Activated naive CD8-positive, alpha-beta T cell treated with anti-CD3 and anti-CD28 coated beads, Interleukin-2, amount 50 U/mL, for 24 hours (primary cell): ENCODE measurements at regions not wholly inside any gene's neighbourhood (a gene's known extent, or its start where the extent isn't known, plus 50 kb on each side); places are given as distances from the start of the nearest gene placed in this dataset.
"Not testable (repeated sequence)": the region's sequence is repeated elsewhere in the genome, so short reads cannot be mapped to it uniquely, and the experiment has no call there.

Experiments used
- ATAC-seq: fragments of 150-1000 bp; cut with Tn5 transposase; one replicate; pipeline ENCODE4 v1.10.0; 2021
- DNase-seq: peaks from one replicate; pipeline ENCODE4 v3.0.0; 2021
- H3K27ac Mint-ChIP-seq: one replicate; pipeline ENCODE4 v1.8.0; 2021; ENCODE audit warnings: mild to moderate bottlenecking, mixed read lengths
- H3K27me3 Mint-ChIP-seq: one replicate; pipeline ENCODE4 v1.8.0; 2021; ENCODE audit warnings: mixed read lengths
- H3K36me3 Mint-ChIP-seq: one replicate; pipeline ENCODE4 v1.8.0; 2021; ENCODE audit warnings: low read depth, mixed read lengths
- H3K4me1 Mint-ChIP-seq: one replicate; pipeline ENCODE4 v1.8.0; 2021; ENCODE audit warnings: mixed read lengths
- H3K4me3 Mint-ChIP-seq: one replicate; pipeline ENCODE4 v1.8.0; 2021; ENCODE audit warnings: mild to moderate bottlenecking, moderate library complexity, mixed read lengths
- H3K9me3 Mint-ChIP-seq: one replicate; pipeline ENCODE4 v1.8.0; 2021; ENCODE audit warnings: mixed read lengths

- Mint-ChIP-seq H3K36me3 (no peaks in the 10 kb centered on the region), H3K27me3 (no peaks in the 10 kb centered on the region)
Observed at GRCh38 chr4:158036998-158037397, 135.8 kb downstream of the GASK1B start.

GRCh38 chr4:158035662-158036195 is 137.1 kb downstream of the GASK1B start:
- ATAC-seq (no peak), DNase-seq (no peak)
- H3K27me3 Mint-ChIP-seq = no peaks in the 10 kb centered on the region
- H3K36me3 Mint-ChIP-seq = no peaks in the 10 kb centered on the region
- no peak overlapping the region for H3K27ac Mint-ChIP-seq
- peaks cover 9% of the 10 kb centered on the region for H3K9me3 Mint-ChIP-seq
- no peak overlapping the region for H3K4me3 Mint-ChIP-seq
- no peaks in the 10 kb centered on the region for H3K4me1 Mint-ChIP-seq

More at GRCh38 chr4:158036998-158037397, 135.8 kb downstream of the GASK1B start:
- DNase-seq (no peak), ATAC-seq (no peak)
- Mint-ChIP-seq H3K4me1 (no peaks in the 10 kb centered on the region), H3K9me3 (peaks cover 9% of the 10 kb centered on the region), H3K27ac (no peak overlapping the region), H3K4me3 (no peak overlapping the region)

DNA sequence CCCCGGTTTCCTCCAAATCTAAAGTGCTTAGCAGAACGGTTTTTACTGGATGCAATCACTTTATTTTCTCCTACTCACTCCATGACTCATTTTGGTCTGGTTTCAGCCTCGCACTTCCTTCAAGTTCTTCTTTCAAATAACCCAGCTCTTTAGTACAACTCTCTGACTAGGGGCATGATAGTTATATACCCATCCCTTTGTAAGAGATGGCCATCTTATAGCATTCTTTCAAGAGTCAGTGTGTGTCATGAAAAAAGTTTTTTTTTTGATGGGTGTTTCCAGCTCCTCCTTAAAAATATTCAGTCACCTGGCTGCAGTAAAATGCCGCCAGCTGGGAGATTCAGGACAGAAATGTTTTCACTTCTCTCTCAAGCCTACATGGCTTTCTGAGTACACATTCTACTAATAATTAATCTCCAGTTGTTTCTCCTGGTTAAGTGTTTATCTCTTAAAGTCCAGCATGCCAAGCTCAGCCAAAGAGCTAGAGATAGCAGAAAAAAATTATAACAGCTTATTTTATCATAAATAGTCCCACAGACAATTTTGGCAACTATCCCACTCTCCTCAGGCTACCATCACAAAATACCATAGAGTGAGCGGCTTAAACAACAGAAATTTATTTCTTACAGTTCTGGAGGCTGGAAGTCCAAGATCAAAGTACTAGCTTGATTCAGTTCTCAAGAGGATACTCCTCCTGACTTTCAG is 139.3 kb downstream of the GASK1B start:
- ATAC-seq (no peak), DNase-seq (no peak)
- no peak overlapping the region for H3K27ac Mint-ChIP-seq
- no peaks in the 10 kb centered on the region for H3K4me1 Mint-ChIP-seq
- H3K4me3 Mint-ChIP-seq = no peak overlapping the region
- no peaks in the 10 kb centered on the region for H3K27me3 Mint-ChIP-seq
- H3K36me3 Mint-ChIP-seq = no peaks in the 10 kb centered on the region
- peaks cover 9% of the 10 kb centered on the region for H3K9me3 Mint-ChIP-seq

GRCh38 chr4:158032733-158033415 is 140.0 kb downstream of the GASK1B start:
- no peak overlapping the region for H3K4me3 Mint-ChIP-seq
- H3K27ac Mint-ChIP-seq = no peak overlapping the region
- peaks cover 5% of the 10 kb centered on the region for H3K9me3 Mint-ChIP-seq
- ATAC-seq (no peak), DNase-seq (no peak)
- H3K36me3 Mint-ChIP-seq = no peaks in the 10 kb centered on the region
- H3K4me1 Mint-ChIP-seq = no peaks in the 10 kb centered on the region
- H3K27me3 Mint-ChIP-seq = no peaks in the 10 kb centered on the region

DNA sequence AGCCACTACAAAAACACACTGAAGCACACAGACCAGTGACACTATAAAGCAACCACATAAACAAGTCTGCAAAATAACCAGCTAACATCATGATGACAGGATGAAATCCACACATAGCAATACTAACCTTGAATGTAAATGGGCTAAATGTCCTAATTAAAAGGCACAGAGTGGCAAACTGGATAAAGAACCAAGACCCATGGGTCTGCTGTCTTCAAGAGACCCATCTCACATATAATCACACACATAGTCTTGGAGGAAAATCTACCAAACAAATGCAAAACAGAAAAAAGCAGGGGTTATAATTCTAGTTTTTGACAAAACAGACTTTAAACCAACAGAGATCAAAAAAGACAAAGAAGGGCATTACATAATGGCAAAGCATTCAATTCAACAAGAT is 144.4 kb downstream of the GASK1B start:
- H3K27ac Mint-ChIP-seq, H3K9me3 Mint-ChIP-seq, H3K4me1 Mint-ChIP-seq: not testable (repeated sequence)

DNA sequence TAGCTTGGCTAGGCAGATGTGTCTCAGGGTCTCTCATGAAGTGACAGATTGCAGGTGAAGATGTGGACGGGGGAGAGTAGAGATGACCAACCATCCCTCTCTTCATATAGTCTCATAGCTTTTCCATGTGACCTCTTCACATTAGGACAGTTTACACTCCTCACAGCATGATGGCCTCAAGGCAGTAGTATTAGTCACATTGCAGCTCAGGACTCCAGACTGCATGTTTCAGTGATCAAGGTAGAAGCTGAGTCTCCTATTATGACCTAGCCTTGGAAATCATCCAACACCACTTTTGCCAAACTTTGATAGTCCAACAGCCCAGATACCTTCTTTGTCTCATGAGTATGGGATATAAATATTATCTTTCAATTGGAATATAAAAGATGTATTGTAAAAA is 147.7 kb downstream of the GASK1B start:
- Mint-ChIP-seq H3K4me1 (no peaks in the 10 kb centered on the region), H3K4me3 (no peak overlapping the region), H3K27ac (no peak overlapping the region), H3K36me3 (no peaks in the 10 kb centered on the region), H3K9me3 (no peaks in the 10 kb centered on the region), H3K27me3 (no peaks in the 10 kb centered on the region)
- ATAC-seq = no peak
- no peak for DNase-seq

More for the DNA sequence above, 144.4 kb downstream of the GASK1B start:
- H3K36me3 Mint-ChIP-seq, DNase-seq, ATAC-seq, H3K4me3 Mint-ChIP-seq, H3K27me3 Mint-ChIP-seq: not testable (repeated sequence)

- ATAC-seq (no peak), DNase-seq (no peak)
- no peak overlapping the region for H3K4me3 Mint-ChIP-seq
- H3K9me3 Mint-ChIP-seq = no peaks in the 10 kb centered on the region
- no peaks in the 10 kb centered on the region for H3K36me3 Mint-ChIP-seq
- H3K27me3 Mint-ChIP-seq = no peaks in the 10 kb centered on the region
- H3K27ac Mint-ChIP-seq = no peak overlapping the region
- H3K4me1 Mint-ChIP-seq = no peaks in the 10 kb centered on the region
Observed at GRCh38 chr4:158020734-158021346, 152.0 kb downstream of the GASK1B start.

DNA sequence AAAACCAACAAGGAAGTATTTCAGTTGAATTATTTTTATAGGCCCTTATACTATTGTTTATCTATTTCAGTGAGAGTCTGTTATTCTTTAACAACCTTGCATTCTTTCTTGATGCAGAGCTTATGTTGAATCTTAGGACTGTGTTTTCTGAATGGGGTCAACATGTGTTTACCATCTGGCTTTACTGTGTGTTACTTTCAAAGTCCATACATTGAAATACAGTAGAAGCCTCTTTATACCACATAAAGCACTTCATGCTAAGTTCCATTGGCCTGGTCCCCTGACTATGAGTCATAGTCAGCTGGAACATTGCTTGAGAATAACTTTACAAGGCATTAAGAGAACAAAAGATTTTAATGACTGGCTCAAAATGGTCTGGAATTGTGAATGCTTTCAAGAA is 152.6 kb downstream of the GASK1B start:
- ATAC-seq (no peak), DNase-seq (no peak)
- H3K9me3 Mint-ChIP-seq = no peaks in the 10 kb centered on the region
- H3K27ac Mint-ChIP-seq = no peak overlapping the region
- H3K36me3 Mint-ChIP-seq = no peaks in the 10 kb centered on the region
- H3K27me3 Mint-ChIP-seq = no peaks in the 10 kb centered on the region
- H3K4me3 Mint-ChIP-seq = no peak overlapping the region
- no peaks in the 10 kb centered on the region for H3K4me1 Mint-ChIP-seq

DNA sequence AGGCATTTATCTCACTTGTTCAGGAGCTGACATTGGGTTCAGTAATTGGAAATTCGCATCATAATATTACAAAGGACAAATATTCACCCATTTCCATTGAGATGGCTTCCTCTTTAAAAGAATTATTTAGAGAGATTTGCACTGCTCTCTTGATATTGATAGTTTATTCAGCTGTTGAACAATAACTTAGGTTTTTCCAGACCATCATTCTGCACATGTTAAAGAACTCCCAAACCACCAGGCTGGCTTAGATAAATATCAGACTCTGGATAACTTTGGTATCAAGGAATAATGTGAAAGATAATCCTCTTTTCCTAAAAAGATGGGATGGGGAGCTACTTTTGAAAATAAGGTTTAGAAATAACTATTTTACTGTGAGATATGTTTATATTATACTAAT is 154.0 kb downstream of the GASK1B start:
- no peak for ATAC-seq
- no peak overlapping the region for H3K4me3 Mint-ChIP-seq
- no peaks in the 10 kb centered on the region for H3K36me3 Mint-ChIP-seq
- H3K27me3 Mint-ChIP-seq = no peaks in the 10 kb centered on the region
- no peak for DNase-seq
- H3K27ac Mint-ChIP-seq = no peak overlapping the region
- no peaks in the 10 kb centered on the region for H3K4me1 Mint-ChIP-seq
- no peaks in the 10 kb centered on the region for H3K9me3 Mint-ChIP-seq

- Mint-ChIP-seq H3K4me3 (no peak overlapping the region), H3K27ac (no peak overlapping the region), H3K27me3 (no peaks in the 10 kb centered on the region), H3K4me1 (no peaks in the 10 kb centered on the region), H3K36me3 (no peaks in the 10 kb centered on the region), H3K9me3 (no peaks in the 10 kb centered on the region)
- DNase-seq = no peak
- no peak for ATAC-seq
Observed at GRCh38 chr4:158018221-158018830, 154.5 kb downstream of the GASK1B start.

DNA sequence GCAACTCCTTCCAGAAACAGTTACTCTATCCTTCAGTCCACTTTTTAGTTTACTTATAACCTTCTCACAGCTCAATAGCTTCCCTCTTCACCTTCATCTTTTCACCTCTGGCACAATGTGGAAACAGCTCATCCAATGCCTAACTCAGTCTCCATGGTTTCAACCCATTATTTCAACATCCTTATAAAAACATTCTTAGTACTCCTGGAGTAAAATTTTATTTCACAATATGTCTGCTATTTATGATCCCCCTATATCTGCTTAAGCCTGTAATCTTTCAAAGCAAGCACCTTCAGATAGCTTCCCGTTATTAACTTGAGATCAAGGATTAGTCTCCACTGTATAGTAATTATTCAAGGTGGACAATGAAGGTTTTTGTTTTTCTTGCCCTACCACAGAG is 156.3 kb downstream of the GASK1B start:
- no peaks in the 10 kb centered on the region for H3K27me3 Mint-ChIP-seq
- no peak for ATAC-seq

DNA sequence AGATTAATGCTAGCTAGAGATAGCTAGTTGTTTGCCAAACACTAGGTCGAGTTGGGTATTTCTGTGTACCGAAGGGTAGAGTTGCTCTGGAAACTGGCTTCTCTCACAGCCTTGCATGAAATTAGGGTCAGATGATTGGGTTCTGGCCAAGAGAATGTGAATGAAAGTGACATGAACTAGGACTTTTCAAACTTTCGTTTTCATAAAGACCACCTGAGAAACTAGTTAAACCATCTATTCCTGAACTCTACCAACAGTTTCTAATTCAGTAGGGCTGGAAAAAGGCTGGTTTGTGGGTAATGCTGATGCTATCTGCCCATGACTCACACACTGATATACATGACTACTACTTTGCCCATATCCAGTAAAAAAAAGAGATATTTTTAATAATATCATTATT is 157.6 kb downstream of the GASK1B start:
- Mint-ChIP-seq H3K36me3 (no peaks in the 10 kb centered on the region), H3K4me3 (no peak overlapping the region), H3K27ac (no peak overlapping the region), H3K27me3 (no peaks in the 10 kb centered on the region), H3K9me3 (no peaks in the 10 kb centered on the region), H3K4me1 (no peaks in the 10 kb centered on the region)
- no peak for DNase-seq
- ATAC-seq = no peak

More for the DNA sequence above, 156.3 kb downstream of the GASK1B start:
- Mint-ChIP-seq H3K27ac (no peak overlapping the region), H3K4me3 (no peak overlapping the region), H3K36me3 (no peaks in the 10 kb centered on the region), H3K9me3 (no peaks in the 10 kb centered on the region), H3K4me1 (no peaks in the 10 kb centered on the region)
- no peak for DNase-seq

DNA sequence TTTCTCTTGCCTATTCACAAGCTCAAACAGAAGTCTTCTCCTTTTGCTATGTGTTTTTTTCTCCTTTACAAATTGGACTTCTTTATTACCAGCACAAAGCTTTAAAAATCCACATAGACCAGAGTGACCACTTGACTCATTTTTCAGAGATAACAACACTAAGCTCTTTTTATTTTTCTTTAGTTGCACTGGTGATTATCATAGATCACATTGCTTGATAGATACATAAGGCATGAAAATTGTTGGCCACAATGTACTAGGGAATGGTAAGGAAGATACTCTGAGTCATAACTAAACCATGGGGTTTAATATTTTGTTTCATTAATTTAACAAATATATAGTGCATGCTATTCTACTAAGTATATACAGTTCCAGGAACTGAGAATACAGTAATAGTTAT is 159.0 kb downstream of the GASK1B start:
- Mint-ChIP-seq H3K27me3 (no peaks in the 10 kb centered on the region), H3K27ac (no peak overlapping the region), H3K9me3 (no peaks in the 10 kb centered on the region), H3K4me3 (no peak overlapping the region), H3K4me1 (no peaks in the 10 kb centered on the region), H3K36me3 (no peaks in the 10 kb centered on the region)
- no peak for ATAC-seq
- DNase-seq = no peak

DNA sequence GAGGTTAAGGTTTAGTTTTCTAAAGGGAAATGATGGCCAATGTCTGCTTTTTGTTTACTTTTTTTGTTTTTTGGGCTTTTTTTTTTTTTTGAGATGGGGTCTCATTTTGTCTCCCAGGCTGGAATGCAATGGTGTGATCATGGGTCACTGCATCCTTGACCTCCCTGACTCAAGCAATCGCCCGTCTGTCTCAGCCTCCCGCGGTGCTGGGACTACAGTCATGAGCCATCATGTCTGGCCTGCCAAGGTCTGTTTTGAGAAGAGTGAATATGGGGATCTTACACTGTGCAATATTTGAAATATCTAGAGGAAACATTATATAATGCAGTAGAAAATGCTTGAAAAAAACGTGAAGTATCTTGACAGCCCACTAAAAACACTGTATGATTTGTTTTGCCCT is 162.5 kb downstream of the GASK1B start:
- Mint-ChIP-seq H3K36me3 (no peaks in the 10 kb centered on the region), H3K27me3 (peaks cover 3% of the 10 kb centered on the region), H3K27ac (no peak overlapping the region), H3K9me3 (no peaks in the 10 kb centered on the region), H3K4me3 (no peak overlapping the region), H3K4me1 (no peaks in the 10 kb centered on the region)
- DNase-seq (no peak), ATAC-seq (no peak)
